AG08396 (cell line): ENCODE measurements at regions not wholly inside any gene's neighbourhood (a gene's known extent, or its start where the extent isn't known, plus 50 kb on each side); places are given as distances from the start of the nearest gene placed in this dataset.

Experiments
- DNase-seq: peaks from one replicate; pipeline ENCODE4 v3.0.0; 2012; ENCODE audit warnings: low spot score, mixed read lengths

GRCh38 chrX:20374900-20375438, 108.3 kb upstream of the RPS6KA3 start:
- DNase-seq: no peak

- no peak for DNase-seq
Observed at GRCh38 chrX:20374450-20374849, 107.7 kb upstream of the RPS6KA3 start.

- DNase-seq: no peak
Observed at GRCh38 chrX:20373063-20373462, 106.4 kb upstream of the RPS6KA3 start.

- peak; percentile 32 for DNase-seq
Observed at GRCh38 chrX:20372533-20372932, 105.8 kb upstream of the RPS6KA3 start.

- no peak for DNase-seq
Observed at GRCh38 chrX:20369468-20369867, 102.8 kb upstream of the RPS6KA3 start.

GRCh38 chrX:20364238-20364637, 97.5 kb upstream of the RPS6KA3 start:
- DNase-seq: no peak

- no peak for DNase-seq
Observed at GRCh38 chrX:20363275-20363674, 96.6 kb upstream of the RPS6KA3 start.

GRCh38 chrX:20362268-20363267, 95.9 kb upstream of the RPS6KA3 start:
- peak; percentile 26 for DNase-seq

GRCh38 chrX:20361890-20362262, 95.2 kb upstream of the RPS6KA3 start:
- peak; percentile 54 for DNase-seq

- peak; percentile 33 for DNase-seq
Observed at GRCh38 chrX:20361081-20361889, 94.6 kb upstream of the RPS6KA3 start.

GRCh38 chrX:20355187-20355586, 88.5 kb upstream of the RPS6KA3 start:
- DNase-seq: no peak

- DNase-seq: no peak
Observed at GRCh38 chrX:20354505-20354904, 87.8 kb upstream of the RPS6KA3 start.

GRCh38 chrX:20352935-20353336, 86.2 kb upstream of the RPS6KA3 start:
- DNase-seq: no peak

- no peak for DNase-seq
Observed at GRCh38 chrX:20352504-20352903, 85.8 kb upstream of the RPS6KA3 start.

GRCh38 chrX:20350596-20350995, 83.9 kb upstream of the RPS6KA3 start:
- no peak for DNase-seq

- DNase-seq: no peak
Observed at GRCh38 chrX:20348139-20348538, 81.4 kb upstream of the RPS6KA3 start.

- DNase-seq: no peak
Observed at GRCh38 chrX:20347481-20347880, 80.8 kb upstream of the RPS6KA3 start.

GRCh38 chrX:20333672-20334071, 67.0 kb upstream of the RPS6KA3 start:
- DNase-seq: no peak

- DNase-seq: no peak
Observed at GRCh38 chrX:20330545-20330944, 63.8 kb upstream of the RPS6KA3 start.

GRCh38 chrX:20329435-20329834, 62.7 kb upstream of the RPS6KA3 start:
- DNase-seq: no peak

- no peak for DNase-seq
Observed at GRCh38 chrX:20325786-20326388, 59.2 kb upstream of the RPS6KA3 start.

- no peak for DNase-seq
Observed at GRCh38 chrX:20322887-20323286, 56.2 kb upstream of the RPS6KA3 start.
